HCT116 (cell line): ENCODE measurements at regions not wholly inside any gene's neighbourhood (a gene's known extent, or its start where the extent isn't known, plus 50 kb on each side); places are given as distances from the start of the nearest gene placed in this dataset.

ENCODE experiments used
- EZH2 ChIP-seq: fragments of 200-600 bp; sonication (generic); IDR thresholded peaks from 2 replicates; pipeline ENCODE4 v1.6.1; 2017; ENCODE audit warnings: antibody characterized with exemption, mixed run types
- EZH2phosphoT487 ChIP-seq: fragments of 200-600 bp; IDR thresholded peaks from 2 replicates; pipeline ENCODE4 v1.6.1; 2018; ENCODE audit warnings: antibody characterized with exemption, borderline replicate concordance
- FOSL1 ChIP-seq: IDR thresholded peaks from 2 replicates; pipeline ENCODE4 v1.6.1; 2012; ENCODE audit warnings: low read depth
- POLR2A ChIP-seq: IDR thresholded peaks from 2 replicates; pipeline ENCODE4 v1.7.0; 2011; ENCODE audit warnings: borderline replicate concordance; ENCODE audit not compliant: insufficient read depth, insufficient read length; ENCODE audit errors: extremely low read depth
- POLR2AphosphoS5 ChIP-seq: IDR thresholded peaks from 2 replicates; pipeline ENCODE4 v1.6.1; 2011; ENCODE audit warnings: mild to moderate bottlenecking, low read depth, low read length, moderate library complexity
- RAD21 ChIP-seq: IDR thresholded peaks from 2 replicates; pipeline ENCODE4 v1.6.1; 2012; ENCODE audit warnings: low read depth, mild to moderate bottlenecking
- SIN3A ChIP-seq: IDR thresholded peaks from 2 replicates; pipeline ENCODE4 v1.6.1; 2012; ENCODE audit warnings: low read depth
- ZFX ChIP-seq: fragments of 450-650 bp; IDR thresholded peaks from 2 replicates; pipeline ENCODE4 v1.6.1; 2017
- ZNF274 ChIP-seq: fragments of 200-500 bp; sonication (Bioruptor generic); IDR thresholded peaks from 2 replicates; pipeline ENCODE4 v1.6.1; 2014; ENCODE audit warnings: mild to moderate bottlenecking, low read depth, low read length, inconsistent platforms
- TF ChIP-seq, protein P1 (sequence below), 3 experiments: fragments of 200-600 bp in 1 of 3; sonication (generic) in 1 of 3; IDR thresholded peaks in 2 of 3; conservative IDR thresholded peaks in 1 of 3; 2 replicates each; pipeline ENCODE4 v1.5.1; 2012 to 2017; ENCODE audit warnings: low read depth in 2 of 3, low read length in 2 of 3, antibody characterized with exemption in 1 of 3, borderline replicate concordance in 1 of 3, control low read depth in 1 of 3, mild to moderate bottlenecking in 1 of 3, mixed read lengths in 1 of 3, mixed run types in 1 of 3, moderate library complexity in 1 of 3; ENCODE audit not compliant: insufficient read depth in 1 of 3
- TF ChIP-seq, protein P2 (sequence below): IDR thresholded peaks from 2 replicates; pipeline ENCODE4 v1.6.1; 2012

DNA sequence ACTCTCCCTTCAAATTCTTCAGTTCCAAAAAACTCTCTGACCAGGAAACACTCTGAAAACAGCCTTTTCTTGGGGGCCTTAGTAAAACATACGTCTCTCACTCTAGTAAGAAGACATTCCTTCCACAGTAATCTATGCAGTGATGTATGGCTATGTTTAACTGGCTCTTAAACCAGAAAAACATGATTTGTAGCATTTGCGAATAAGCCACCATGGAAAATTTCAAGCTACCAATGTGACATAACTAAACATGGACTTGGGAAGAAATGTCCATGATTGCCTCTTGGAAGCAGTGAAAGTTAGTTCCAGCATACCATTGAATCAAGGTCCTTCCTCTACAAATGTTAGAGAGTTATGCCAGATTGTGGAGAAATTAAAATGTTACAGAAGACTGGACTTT, 121.5 kb upstream of the ATF7IP start:
- TF ChIP-seq EZH2 (no peak), RAD21 (no peak), ZNF274 (no peak), EZH2phosphoT487 (no peak), POLR2A (no peak), ZFX (no peak), SIN3A (no peak), POLR2AphosphoS5 (no peak), FOSL1 (no peak)
- TF ChIP-seq, protein P1, sequence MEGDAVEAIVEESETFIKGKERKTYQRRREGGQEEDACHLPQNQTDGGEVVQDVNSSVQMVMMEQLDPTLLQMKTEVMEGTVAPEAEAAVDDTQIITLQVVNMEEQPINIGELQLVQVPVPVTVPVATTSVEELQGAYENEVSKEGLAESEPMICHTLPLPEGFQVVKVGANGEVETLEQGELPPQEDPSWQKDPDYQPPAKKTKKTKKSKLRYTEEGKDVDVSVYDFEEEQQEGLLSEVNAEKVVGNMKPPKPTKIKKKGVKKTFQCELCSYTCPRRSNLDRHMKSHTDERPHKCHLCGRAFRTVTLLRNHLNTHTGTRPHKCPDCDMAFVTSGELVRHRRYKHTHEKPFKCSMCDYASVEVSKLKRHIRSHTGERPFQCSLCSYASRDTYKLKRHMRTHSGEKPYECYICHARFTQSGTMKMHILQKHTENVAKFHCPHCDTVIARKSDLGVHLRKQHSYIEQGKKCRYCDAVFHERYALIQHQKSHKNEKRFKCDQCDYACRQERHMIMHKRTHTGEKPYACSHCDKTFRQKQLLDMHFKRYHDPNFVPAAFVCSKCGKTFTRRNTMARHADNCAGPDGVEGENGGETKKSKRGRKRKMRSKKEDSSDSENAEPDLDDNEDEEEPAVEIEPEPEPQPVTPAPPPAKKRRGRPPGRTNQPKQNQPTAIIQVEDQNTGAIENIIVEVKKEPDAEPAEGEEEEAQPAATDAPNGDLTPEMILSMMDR (IDR thresholded peaks at IDR 0.05 in 2 of 3, conservative IDR thresholded peaks at IDR 0.05 in 1 of 3; ENCODE audit: borderline replicate concordance in 1 of 3, insufficient read depth in 1 of 3, low read depth in 2 of 3, low read length in 2 of 3) = no peak
- TF ChIP-seq, protein P2, sequence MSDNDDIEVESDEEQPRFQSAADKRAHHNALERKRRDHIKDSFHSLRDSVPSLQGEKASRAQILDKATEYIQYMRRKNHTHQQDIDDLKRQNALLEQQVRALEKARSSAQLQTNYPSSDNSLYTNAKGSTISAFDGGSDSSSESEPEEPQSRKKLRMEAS = no peak
